A549 (cell line): ENCODE measurements at regions not wholly inside any gene's neighbourhood (a gene's known extent, or its start where the extent isn't known, plus 50 kb on each side); places are given as distances from the start of the nearest gene placed in this dataset.

ENCODE experiments used
- ATAC-seq, 2 experiments: fragments of 200-7000 bp in 1 of 2; fragments of >200 bp in 1 of 2; cut with Nextera tagmentation in 1 of 2; cut with Tn5 transposase in 1 of 2; 3 replicates each; pipeline versions ENCODE4 v1.8.0 to v1.9.1; 2018 to 2020; ENCODE audit warnings: mild to moderate bottlenecking in 1 of 2, moderate library complexity in 1 of 2
- CTCF ChIA-PET: fragments of 300-600 bp; sonication (Branson Sonifier 250); formaldehyde crosslinking; extraction: SDS; loops from one replicate; lab custom pipeline; 2021; ENCODE audit warnings: antibody characterized with exemption, inconsistent platforms; lab: Yijun Ruan, JAX
- POLR2A ChIA-PET: fragments of 350-600 bp; formaldehyde crosslinking; extraction: SDS; loops from one replicate; lab custom pipeline; 2021; ENCODE audit warnings: antibody characterized with exemption, inconsistent platforms; lab: Yijun Ruan, JAX
- DNase-seq, 2 experiments: peaks; one replicate each; pipeline versions ENCODE4 v3.0.0 to v3.0.0-alpha.2; 2011 to 2016; ENCODE audit warnings: low read depth in 1 of 2, low spot score in 1 of 2
- FAIRE-seq: peaks from 2 replicates; lab custom pipeline; 2011; peaks lifted over from hg19 to GRCh38; lab: Jason Lieb, UNC
- H3K27ac ChIP-seq, 2 experiments: fragments of >200 bp; sonication (Bioruptor Twin); formaldehyde crosslinking; 3 replicates each; pipeline ENCODE4 v1.5.1; 2016 to 2017
- H3K4me1 ChIP-seq: fragments of >200 bp; sonication (Bioruptor Twin); formaldehyde crosslinking; 3 replicates; pipeline ENCODE4 v1.6.1; 2016
- H3K4me2 ChIP-seq: fragments of >200 bp; sonication (Bioruptor Twin); formaldehyde crosslinking; 3 replicates; pipeline ENCODE4 v1.6.1; 2016
- H3K4me3 ChIP-seq: fragments of >200 bp; sonication (Bioruptor Twin); formaldehyde crosslinking; 3 replicates; pipeline ENCODE4 v1.5.1; 2016
- H3K9me3 ChIP-seq: fragments of >200 bp; sonication (Bioruptor Twin); formaldehyde crosslinking; 3 replicates; pipeline ENCODE4 v1.6.1; 2016
- CBX8 ChIP-seq: fragments of 200-600 bp; sonication (generic); IDR thresholded peaks from 2 replicates; pipeline ENCODE4 v1.6.1; 2016
- KDM1A ChIP-seq: fragments of 200-600 bp; sonication (generic); IDR thresholded peaks from 2 replicates; pipeline ENCODE4 v1.6.1; 2016; ENCODE audit warnings: low read depth, mild to moderate bottlenecking
- WGBS: methylation state at CpG from one replicate; pipeline ENCODE4 v1.1.6; 2017; ENCODE audit errors: missing lambda C conversion rate; 5-methylcytosine and 5-hydroxymethylcytosine counted together

- Histone ChIP-seq H3K4me1 (no peaks in the 10 kb centered on the region), H3K4me3 (no peak overlapping the region)
- DNase-seq (no peak), FAIRE-seq (no peak), ATAC-seq (no peak)
- POLR2A ChIA-PET, result no interaction called here
- no peak for TF ChIP-seq KDM1A
- peak; percentile 8; the same call in 1 of the 2 replicates for TF ChIP-seq CBX8
- TF ChIP-seq, all 56 proteins: peak for 1
- CTCF ChIA-PET, result no interaction called here
- H3K9me3 ChIP-seq, result no peaks in the 10 kb centered on the region
- 12% methylated on average over 14 of the region's 14 CpGs for WGBS
- no peak overlapping the region for H3K27ac ChIP-seq
- no peak overlapping the region for H3K4me2 ChIP-seq
These were observed 49.9 kb upstream of the MGMT start for GRCh38 chr10:129416956-129417765.
